DND-41 (cell line): ENCODE measurements at regions not wholly inside any gene's neighbourhood (a gene's known extent, or its start where the extent isn't known, plus 50 kb on each side); places are given as distances from the start of the nearest gene placed in this dataset.

ENCODE experiments used
- ATAC-seq: fragments of 200-7000 bp; cut with Tn5 transposase; 3 replicates; pipeline ENCODE4 v1.9.1; 2021; ENCODE audit warnings: low read depth; ENCODE audit not compliant: insufficient read depth
- DNase-seq: peaks from one replicate; pipeline ENCODE4 v3.0.0-alpha.2; 2020
- H2AFZ ChIP-seq: 2 replicates; pipeline ENCODE4 v1.6.0; 2012; ENCODE audit warnings: low read depth, low read length
- H3K27ac ChIP-seq: 2 replicates; pipeline ENCODE4 v1.5.1; 2012; ENCODE audit warnings: low read length, inconsistent platforms
- H3K27me3 ChIP-seq: fragments of 200-600 bp; sonication (generic); 2 replicates; pipeline ENCODE4 v1.6.0; 2012; ENCODE audit warnings: low read length, mild to moderate bottlenecking, inconsistent platforms; ENCODE audit not compliant: insufficient read depth, poor library complexity
- H3K36me3 ChIP-seq: 2 replicates; pipeline ENCODE4 v1.5.1; 2012; ENCODE audit warnings: low read length, inconsistent platforms; ENCODE audit not compliant: insufficient read depth
- H3K4me1 ChIP-seq: 2 replicates; pipeline ENCODE4 v1.5.1; 2012; ENCODE audit warnings: mild to moderate bottlenecking, low read length; ENCODE audit not compliant: insufficient read depth
- H3K4me2 ChIP-seq: 2 replicates; pipeline ENCODE4 v1.6.0; 2012; ENCODE audit warnings: mild to moderate bottlenecking, moderate library complexity, low read length, inconsistent platforms; ENCODE audit not compliant: insufficient read depth
- H3K4me3 ChIP-seq, 2 experiments: fragments of 200-600 bp in 1 of 2; shearing (Covaris generic) in 1 of 2; 2 replicates each; pipeline ENCODE4 v1.5.1; 2012 to 2016; ENCODE audit warnings: inconsistent platforms in 2 of 2, low read length in 2 of 2, mild to moderate bottlenecking in 2 of 2, low read depth in 1 of 2, moderate library complexity in 1 of 2
- H3K79me2 ChIP-seq: 2 replicates; pipeline ENCODE4 v1.6.0; 2012; ENCODE audit warnings: low read length, inconsistent platforms; ENCODE audit not compliant: insufficient read depth
- H3K9ac ChIP-seq: 2 replicates; pipeline ENCODE4 v1.6.0; 2012; ENCODE audit warnings: low read depth, mild to moderate bottlenecking, inconsistent platforms, low read length, moderate library complexity
- H3K9me3 ChIP-seq: 2 replicates; pipeline ENCODE4 v1.5.1; 2012; ENCODE audit warnings: low read length, moderate library complexity, mild to moderate bottlenecking, inconsistent platforms; ENCODE audit not compliant: insufficient read depth, severe bottlenecking
- H4K20me1 ChIP-seq: 2 replicates; pipeline ENCODE4 v1.6.0; 2012; ENCODE audit warnings: low read length; ENCODE audit not compliant: insufficient read depth
- EZH2 ChIP-seq: IDR thresholded peaks from 3 replicates; pipeline ENCODE4 v1.6.1; 2012; ENCODE audit warnings: borderline replicate concordance, low read depth, mild to moderate bottlenecking, moderate library complexity, low read length, inconsistent platforms; ENCODE audit not compliant: severe bottlenecking
- TF ChIP-seq, protein P1 (sequence below): IDR thresholded peaks from 2 replicates; pipeline ENCODE4 v1.5.1; 2012; ENCODE audit warnings: borderline replicate concordance, low read length, moderate library complexity, mild to moderate bottlenecking; ENCODE audit not compliant: poor library complexity, severe bottlenecking; ENCODE audit errors: extremely low read depth

DNA sequence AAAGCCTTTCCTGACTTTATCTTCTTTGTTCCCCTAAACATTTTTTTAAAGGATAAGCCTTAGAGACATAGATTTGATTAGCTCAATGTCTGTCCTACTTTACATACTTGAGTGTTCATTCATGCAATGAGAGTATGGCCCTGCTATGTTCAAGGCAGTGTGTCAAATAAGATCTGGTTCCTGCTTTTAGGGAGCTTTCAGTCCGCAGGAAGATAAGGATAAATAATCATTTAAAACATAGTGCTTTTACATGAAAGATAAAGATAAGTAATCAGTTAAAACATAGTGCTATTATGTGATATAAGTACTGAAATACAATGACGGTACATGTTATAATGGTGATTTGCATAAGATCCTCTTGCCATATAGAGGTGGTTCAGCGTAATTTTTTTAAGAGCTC, 378.3 kb upstream of the PRICKLE1 start:
- no peak for TF ChIP-seq EZH2
- TF ChIP-seq, protein P1, sequence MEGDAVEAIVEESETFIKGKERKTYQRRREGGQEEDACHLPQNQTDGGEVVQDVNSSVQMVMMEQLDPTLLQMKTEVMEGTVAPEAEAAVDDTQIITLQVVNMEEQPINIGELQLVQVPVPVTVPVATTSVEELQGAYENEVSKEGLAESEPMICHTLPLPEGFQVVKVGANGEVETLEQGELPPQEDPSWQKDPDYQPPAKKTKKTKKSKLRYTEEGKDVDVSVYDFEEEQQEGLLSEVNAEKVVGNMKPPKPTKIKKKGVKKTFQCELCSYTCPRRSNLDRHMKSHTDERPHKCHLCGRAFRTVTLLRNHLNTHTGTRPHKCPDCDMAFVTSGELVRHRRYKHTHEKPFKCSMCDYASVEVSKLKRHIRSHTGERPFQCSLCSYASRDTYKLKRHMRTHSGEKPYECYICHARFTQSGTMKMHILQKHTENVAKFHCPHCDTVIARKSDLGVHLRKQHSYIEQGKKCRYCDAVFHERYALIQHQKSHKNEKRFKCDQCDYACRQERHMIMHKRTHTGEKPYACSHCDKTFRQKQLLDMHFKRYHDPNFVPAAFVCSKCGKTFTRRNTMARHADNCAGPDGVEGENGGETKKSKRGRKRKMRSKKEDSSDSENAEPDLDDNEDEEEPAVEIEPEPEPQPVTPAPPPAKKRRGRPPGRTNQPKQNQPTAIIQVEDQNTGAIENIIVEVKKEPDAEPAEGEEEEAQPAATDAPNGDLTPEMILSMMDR = no peak
- Histone ChIP-seq H3K9me3 (no peaks in the 10 kb centered on the region), H3K27ac (no peak overlapping the region), H3K79me2 (no peaks in the 10 kb centered on the region), H3K27me3 (no peaks in the 10 kb centered on the region), H2AFZ (no peak overlapping the region), H3K4me1 (no peaks in the 10 kb centered on the region), H3K4me3 (no peak overlapping the region), H4K20me1 (no peaks in the 10 kb centered on the region), H3K36me3 (no peaks in the 10 kb centered on the region), H3K4me2 (no peak overlapping the region), H3K9ac (no peak overlapping the region)
- ATAC-seq (no peak), DNase-seq (no peak)

DNA sequence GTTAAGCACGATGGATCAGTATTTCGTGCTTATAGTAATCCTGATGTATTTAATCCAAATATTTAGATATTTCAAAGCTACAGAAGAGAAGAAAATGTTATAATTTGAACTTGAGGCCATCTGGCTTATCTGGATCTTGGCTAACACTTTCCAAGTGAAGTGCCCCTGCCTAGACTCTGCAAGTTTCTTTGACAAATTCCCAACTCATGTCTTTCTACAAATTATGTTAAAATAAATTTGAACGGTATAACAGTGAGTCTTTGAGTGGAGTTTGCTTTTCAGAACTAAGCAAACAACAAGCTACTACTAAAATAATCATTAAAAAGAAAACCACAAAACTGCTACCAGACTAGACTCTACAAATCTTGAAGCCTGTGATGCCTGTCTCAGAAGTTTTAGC, 374.4 kb upstream of the PRICKLE1 start:
- no peak for TF ChIP-seq EZH2
- H3K36me3 ChIP-seq = no peaks in the 10 kb centered on the region
- no peaks in the 10 kb centered on the region for H3K79me2 ChIP-seq
- no peaks in the 10 kb centered on the region for H3K27me3 ChIP-seq
- H2AFZ ChIP-seq = no peak overlapping the region
- H4K20me1 ChIP-seq = no peaks in the 10 kb centered on the region
- H3K4me3 ChIP-seq = no peak overlapping the region
- ATAC-seq = no peak
- H3K9ac ChIP-seq = no peak overlapping the region
- no peaks in the 10 kb centered on the region for H3K9me3 ChIP-seq
- DNase-seq = no peak
- no peaks in the 10 kb centered on the region for H3K4me1 ChIP-seq
- no peak overlapping the region for H3K27ac ChIP-seq
- H3K4me2 ChIP-seq = no peak overlapping the region

DNA sequence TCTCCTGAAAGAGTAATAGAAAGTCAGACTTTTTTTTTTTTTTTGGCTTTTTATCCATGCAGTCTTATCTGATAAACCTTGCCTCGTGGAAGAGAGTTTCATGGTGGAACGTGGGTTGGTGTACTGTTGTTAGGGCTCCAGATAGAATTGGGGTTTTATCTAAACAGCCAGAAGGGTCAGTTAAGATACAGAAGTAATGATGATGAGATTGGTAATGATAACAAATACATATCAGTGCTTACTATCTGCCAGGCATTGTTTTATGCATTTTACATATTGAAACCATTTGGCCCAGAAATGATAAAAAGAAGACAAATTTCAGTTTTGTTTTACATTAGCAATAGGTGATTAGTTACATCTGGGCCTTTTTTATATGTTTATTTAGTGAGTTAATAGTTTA, 372.8 kb upstream of the PRICKLE1 start:
- no peak for ATAC-seq
- no peak overlapping the region for H2AFZ ChIP-seq
- no peaks in the 10 kb centered on the region for H3K79me2 ChIP-seq
- H3K36me3 ChIP-seq = no peaks in the 10 kb centered on the region
- no peak overlapping the region for H3K4me3 ChIP-seq
- no peak overlapping the region for H3K9ac ChIP-seq
- no peaks in the 10 kb centered on the region for H3K9me3 ChIP-seq
- no peak for DNase-seq
- TF ChIP-seq, protein P1 = no peak
- H3K4me2 ChIP-seq = no peak overlapping the region
- H3K4me1 ChIP-seq = no peaks in the 10 kb centered on the region
- H3K27ac ChIP-seq = no peak overlapping the region
- H4K20me1 ChIP-seq = no peaks in the 10 kb centered on the region
- H3K27me3 ChIP-seq = no peaks in the 10 kb centered on the region

DNA sequence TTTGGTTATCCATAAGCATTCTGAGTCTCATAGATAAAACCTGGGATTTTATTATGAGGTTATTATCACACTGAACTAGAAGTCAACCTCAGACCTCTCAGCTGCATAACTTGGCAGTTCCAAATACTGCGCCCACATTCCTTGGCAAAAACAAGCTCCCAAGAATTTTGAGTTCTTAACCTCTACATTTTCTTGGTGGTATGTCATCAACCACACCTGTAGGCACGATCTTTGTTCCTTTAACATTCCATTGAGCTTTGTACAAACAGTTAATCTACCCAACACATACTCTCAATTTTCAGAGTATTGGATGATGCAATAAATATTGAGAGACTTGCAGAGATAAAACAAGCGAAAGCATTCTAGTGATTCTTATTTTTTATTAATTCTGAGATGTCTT, 371.8 kb upstream of the PRICKLE1 start:
- TF ChIP-seq, protein P1 = no peak
- no peak for TF ChIP-seq EZH2
- Histone ChIP-seq H3K27ac (no peak overlapping the region), H2AFZ (no peak overlapping the region), H3K9ac (no peak overlapping the region), H3K36me3 (no peaks in the 10 kb centered on the region), H3K4me3 (no peak overlapping the region), H3K4me2 (no peak overlapping the region), H3K9me3 (no peaks in the 10 kb centered on the region), H3K4me1 (no peaks in the 10 kb centered on the region), H4K20me1 (no peaks in the 10 kb centered on the region), H3K27me3 (no peaks in the 10 kb centered on the region), H3K79me2 (no peaks in the 10 kb centered on the region)
- ATAC-seq (no peak), DNase-seq (no peak)
